Fibroblast of lung (primary cell): ENCODE measurements at regions not wholly inside any gene's neighbourhood (a gene's known extent, or its start where the extent isn't known, plus 50 kb on each side); places are given as distances from the start of the nearest gene placed in this dataset.

Experiments used
- EZH2 ChIP-seq: IDR thresholded peaks from 2 replicates; pipeline ENCODE4 v1.5.1; 2012; ENCODE audit warnings: low read length, control low read depth, mild to moderate bottlenecking; ENCODE audit errors: missing control alignments
- TF ChIP-seq, protein P1 (sequence below), 2 donors: IDR thresholded peaks in 1 of 2; conservative IDR thresholded peaks in 1 of 2; 1 replicate in 1 of 2; 2 replicates in 1 of 2; pipeline ENCODE4 v1.5.1; 2011 to 2012; ENCODE audit warnings: low read length in 2 of 2, control low read depth in 1 of 2, inconsistent platforms in 1 of 2, low read depth in 1 of 2, mild to moderate bottlenecking in 1 of 2

DNA sequence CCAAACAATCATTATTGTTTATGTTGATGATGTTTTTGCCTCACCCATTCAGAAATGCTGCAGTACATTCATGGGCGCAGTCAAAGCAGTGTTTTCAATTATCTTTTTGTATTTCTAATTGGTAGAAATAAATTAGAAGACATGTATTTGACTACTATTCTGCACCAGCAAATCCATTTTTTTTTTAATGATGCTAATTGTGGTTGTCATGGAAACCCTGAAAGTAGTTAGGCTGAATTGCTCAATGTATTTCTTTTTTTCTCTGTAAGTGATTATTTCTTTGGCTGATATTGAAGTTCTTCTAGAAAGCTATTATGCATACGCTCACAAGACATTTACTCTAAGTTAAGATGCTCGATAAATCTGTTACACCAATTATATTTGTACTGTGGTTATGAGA is 101.2 kb downstream of the RFC3 start:
- TF ChIP-seq, protein P1, sequence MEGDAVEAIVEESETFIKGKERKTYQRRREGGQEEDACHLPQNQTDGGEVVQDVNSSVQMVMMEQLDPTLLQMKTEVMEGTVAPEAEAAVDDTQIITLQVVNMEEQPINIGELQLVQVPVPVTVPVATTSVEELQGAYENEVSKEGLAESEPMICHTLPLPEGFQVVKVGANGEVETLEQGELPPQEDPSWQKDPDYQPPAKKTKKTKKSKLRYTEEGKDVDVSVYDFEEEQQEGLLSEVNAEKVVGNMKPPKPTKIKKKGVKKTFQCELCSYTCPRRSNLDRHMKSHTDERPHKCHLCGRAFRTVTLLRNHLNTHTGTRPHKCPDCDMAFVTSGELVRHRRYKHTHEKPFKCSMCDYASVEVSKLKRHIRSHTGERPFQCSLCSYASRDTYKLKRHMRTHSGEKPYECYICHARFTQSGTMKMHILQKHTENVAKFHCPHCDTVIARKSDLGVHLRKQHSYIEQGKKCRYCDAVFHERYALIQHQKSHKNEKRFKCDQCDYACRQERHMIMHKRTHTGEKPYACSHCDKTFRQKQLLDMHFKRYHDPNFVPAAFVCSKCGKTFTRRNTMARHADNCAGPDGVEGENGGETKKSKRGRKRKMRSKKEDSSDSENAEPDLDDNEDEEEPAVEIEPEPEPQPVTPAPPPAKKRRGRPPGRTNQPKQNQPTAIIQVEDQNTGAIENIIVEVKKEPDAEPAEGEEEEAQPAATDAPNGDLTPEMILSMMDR (conservative IDR thresholded peaks at IDR 0.05 in 1 of 2, IDR thresholded peaks at IDR 0.05 in 1 of 2; ENCODE audit: low read depth in 1 of 2, low read length in 2 of 2): no peak
- no peak for TF ChIP-seq EZH2
